ENCODE measurements at regions not wholly inside any gene's neighbourhood (a gene's known extent, or its start where the extent isn't known, plus 50 kb on each side); places are given as distances from the start of the nearest gene placed in this dataset.

- TF ChIP-seq RREB1 (CRISPR knock-in tag; IDR thresholded peaks at IDR 0.05) (0 out of 2 replicates have a peak, but pooled peaks have one; percentile 13), GATAD2A (IDR thresholded peaks at IDR 0.05) (peak; percentile 23; the same call in 1 of the 2 replicates), ZNF77 (CRISPR knock-in tag; IDR thresholded peaks at IDR 0.05) (no peak), SMAD4 (CRISPR knock-in tag; conservative IDR thresholded peaks at IDR 0.05) (peak; percentile 67), TBL1XR1 (IDR thresholded peaks at IDR 0.05; ENCODE audit: low read length in 2 of 2) (0 out of 4 replicates have a peak, but pooled peaks of 1 of the 2 experiments have one; percentile 33), ARID1B (IDR thresholded peaks at IDR 0.05) (peak; percentile 41), MYBL2 (IDR thresholded peaks at IDR 0.05; ENCODE audit: low read depth) (0 out of 2 replicates have a peak, but pooled peaks have one; percentile 13), MYBL2 (CRISPR knock-in tag; IDR thresholded peaks at IDR 0.05; ENCODE audit: borderline replicate concordance) (no peak), ZSCAN29 (IDR thresholded peaks at IDR 0.05) (0 out of 2 replicates have a peak, but pooled peaks have one; percentile 50), EGR1 (conservative IDR thresholded peaks at IDR 0.05) (peak; percentile 86), NR2C1 (IDR thresholded peaks at IDR 0.05) (no peak), NR2C1 (tag; IDR thresholded peaks at IDR 0.05) (0 out of 2 replicates have a peak, but pooled peaks have one; percentile 15), CBX3 (IDR thresholded peaks at IDR 0.05; ENCODE audit: borderline replicate concordance in 1 of 2, low read length in 2 of 2) (0 out of 3 replicates have a peak, but pooled peaks of 1 of the 2 experiments have one; percentile 21), MAZ (CRISPR knock-in tag; conservative IDR thresholded peaks at IDR 0.05 in 1 of 2, IDR thresholded peaks at IDR 0.05 in 1 of 2) (peak in 1 of 2 experiments; percentile 60; a peak in 2 of 4 replicates), ZNF766 (CRISPR knock-in tag; conservative IDR thresholded peaks at IDR 0.05) (0 out of 2 replicates have a peak, but pooled peaks have one; percentile 44), ARID3B (CRISPR knock-in tag; IDR thresholded peaks at IDR 0.05; ENCODE audit: borderline replicate concordance) (0 out of 2 replicates have a peak, but pooled peaks have one; percentile 47), SMARCE1 (IDR thresholded peaks at IDR 0.05) (peak; percentile 69), JUND (IDR thresholded peaks at IDR 0.05; ENCODE audit: borderline replicate concordance, low read depth, low read length) (peak; percentile 21; the same call in 1 of the 2 replicates), JUND (tag; IDR thresholded peaks at IDR 0.05; ENCODE audit: borderline replicate concordance, low read depth, low read length) (no peak), KDM1A (IDR thresholded peaks at IDR 0.05) (peak; percentile 41 to 74; a peak in 1 of 4 replicates), DMBX1 (CRISPR knock-in tag; IDR thresholded peaks at IDR 0.05; ENCODE audit: borderline replicate concordance) (peak; percentile 57; the same call in 1 of the 2 replicates)
Measured at GRCh38 chr6:43964659-43965570, 162.3 kb downstream of the MRPL14 start (continued).

All from K562 (cell line).